Transverse colon (tissue), 4 donors: ENCODE measurements at regions not wholly inside any gene's neighbourhood (a gene's known extent, or its start where the extent isn't known, plus 50 kb on each side); places are given as distances from the start of the nearest gene placed in this dataset.
"Not testable (repeated sequence)": the region's sequence is repeated elsewhere in the genome, so short reads cannot be mapped to it uniquely, and the experiment has no call there.

Source experiments
- DNase-seq: peaks from one replicate; pipeline ENCODE4 v3.0.0-alpha.2; 2019
- H3K27ac ChIP-seq, 4 donors: fragments of 200-600 bp; sonication (generic); 2 replicates each; pipeline ENCODE4 v1.5.1; 2016 to 2018; ENCODE audit warnings: inconsistent platforms in 4 of 4
- H3K27me3 ChIP-seq: fragments of 200-600 bp; sonication (generic); 2 replicates; pipeline ENCODE4 v1.5.1; 2017; ENCODE audit warnings: inconsistent platforms
- H3K36me3 ChIP-seq, 4 donors: fragments of 200-600 bp; sonication (generic); 2 replicates each; pipeline ENCODE4 v1.5.1; 2017 to 2019; ENCODE audit warnings: inconsistent platforms in 4 of 4
- H3K4me1 ChIP-seq, 4 donors: fragments of 200-600 bp; sonication (generic); 2 replicates each; pipeline ENCODE4 v1.5.1; 2017 to 2020; ENCODE audit warnings: inconsistent platforms in 4 of 4
- H3K4me3 ChIP-seq, 4 donors: fragments of 200-600 bp; sonication (generic); 1 replicate in 1 of 4; 2 replicates in 3 of 4; pipeline versions ENCODE4 v1.5.1 to v1.6.1; 2017 to 2019; ENCODE audit warnings: inconsistent platforms in 4 of 4
- H3K9me3 ChIP-seq, 2 donors: fragments of 200-600 bp; sonication (generic); 2 replicates each; pipeline ENCODE4 v1.5.1; 2017 to 2019; ENCODE audit warnings: inconsistent platforms in 2 of 2
- CTCF ChIP-seq, 5 experiments: fragments of 200-600 bp in 3 of 5; fragments of 450-650 bp in 2 of 5; sonication (generic) in 3 of 5; IDR thresholded peaks; 1 replicate in 2 of 5; 2 replicates in 3 of 5; pipeline ENCODE4 v1.5.1; 2016 to 2017; ENCODE audit warnings: antibody characterized with exemption in 5 of 5, inconsistent platforms in 3 of 5, mild to moderate bottlenecking in 2 of 5, moderate library complexity in 1 of 5
- EP300 ChIP-seq: sonication (generic); formaldehyde crosslinking; IDR thresholded peaks from one replicate; pipeline ENCODE4 v1.6.1; 2017; ENCODE audit warnings: antibody characterized with exemption, low read depth
- POLR2A ChIP-seq: fragments of 450-650 bp; IDR thresholded peaks from one replicate; pipeline ENCODE4 v1.6.1; 2016; ENCODE audit warnings: antibody characterized with exemption, mild to moderate bottlenecking, moderate library complexity
- POLR2AphosphoS5 ChIP-seq, 3 donors: sonication (generic); formaldehyde crosslinking; IDR thresholded peaks; one replicate each; pipeline ENCODE4 v1.6.1; 2016; ENCODE audit warnings: antibody characterized with exemption in 3 of 3
- WGBS, 2 donors: methylation state at CpG; one replicate each; pipeline ENCODE4 v1.1.5; 2018; ENCODE audit warnings: low coverage in 1 of 2; 5-methylcytosine and 5-hydroxymethylcytosine counted together
- in situ Hi-C, 4 donors: fragments of 200-750 bp; cut with MboI; loops; one replicate each; pipeline versions ENCODE4 v1.15.0 to v1.15.1; 2017; ENCODE audit warnings: low sequenced_read_pairs in 3 of 4, low pct_ligation_motif_present in 1 of 4, low pct_unique_long_range_greater_than_20kb in 1 of 4
- intact Hi-C: fragments of 100-400 bp; cut with DNase I; formaldehyde crosslinking; loops from one replicate; pipeline ENCODE4 v1.15.1; 2023; ENCODE audit warnings: low total_unique reads

- H3K27ac ChIP-seq, H3K9me3 ChIP-seq, H3K4me3 ChIP-seq, H3K36me3 ChIP-seq, H3K27me3 ChIP-seq, DNase-seq, H3K4me1 ChIP-seq, intact Hi-C loops, in situ Hi-C loops: not testable (repeated sequence)
- WGBS, 2 donors: 56% methylated on average over 3 of the region's 3 CpGs; no CpG with 5 or more reads in 1 of the 2 donors
Observed at GRCh38 chr4:49213250-49213649, 227.2 kb downstream of the CWH43 start.

GRCh38 chr4:49213750-49214149, 227.7 kb downstream of the CWH43 start:
- H3K9me3 ChIP-seq, H3K4me3 ChIP-seq, H3K27ac ChIP-seq, H3K36me3 ChIP-seq, H3K4me1 ChIP-seq, in situ Hi-C loops, DNase-seq, intact Hi-C loops, H3K27me3 ChIP-seq: not testable (repeated sequence)
- 93 to 100% methylated on average over 1 to 5 of the region's 5 CpGs for WGBS, 2 donors

DNA sequence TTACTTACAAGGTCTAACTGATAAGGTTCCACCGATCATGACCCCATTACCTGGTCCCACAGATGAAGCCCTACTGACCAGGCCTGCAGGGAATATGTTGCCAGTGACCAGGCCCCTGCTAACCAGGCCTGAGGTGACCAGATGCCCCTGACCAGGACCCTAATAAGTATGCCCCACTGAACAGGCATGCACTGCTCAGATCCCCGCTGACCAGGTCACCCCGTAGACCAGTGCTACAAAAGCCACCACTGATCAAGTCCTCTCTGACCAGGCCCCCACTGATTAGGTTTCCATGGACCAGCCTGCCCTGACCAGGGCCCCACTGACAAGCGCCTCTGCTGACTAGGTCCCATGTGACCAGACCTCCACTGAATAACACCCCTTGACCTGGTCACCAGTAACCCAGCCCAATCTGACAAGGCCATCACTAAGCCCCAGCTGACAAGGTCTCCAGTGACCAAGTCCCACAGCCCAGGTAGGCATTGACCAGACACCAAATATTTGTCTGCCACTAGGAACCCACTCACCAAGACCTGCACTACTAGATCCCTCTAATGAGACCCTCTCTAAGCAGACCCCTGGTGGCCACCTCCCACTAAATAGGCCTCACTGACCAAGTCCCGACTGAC, 228.5 kb downstream of the CWH43 start:
- H3K4me3 ChIP-seq, DNase-seq, H3K27me3 ChIP-seq, H3K27ac ChIP-seq, H3K9me3 ChIP-seq, intact Hi-C loops, H3K4me1 ChIP-seq, H3K36me3 ChIP-seq, in situ Hi-C loops: not testable (repeated sequence)
- WGBS, 2 donors: 68% methylated on average over 5 of the region's 5 CpGs; no CpG with 5 or more reads in 1 of the 2 donors

- in situ Hi-C loops, H3K27me3 ChIP-seq, H3K27ac ChIP-seq, H3K4me3 ChIP-seq, DNase-seq, H3K4me1 ChIP-seq, H3K9me3 ChIP-seq, intact Hi-C loops, H3K36me3 ChIP-seq: not testable (repeated sequence)
- 63% methylated on average over 2 of the region's 2 CpGs; no CpG with 5 or more reads in 1 of the 2 donors for WGBS, 2 donors
Observed at GRCh38 chr4:49215082-49215479, 229.0 kb downstream of the CWH43 start.

DNA sequence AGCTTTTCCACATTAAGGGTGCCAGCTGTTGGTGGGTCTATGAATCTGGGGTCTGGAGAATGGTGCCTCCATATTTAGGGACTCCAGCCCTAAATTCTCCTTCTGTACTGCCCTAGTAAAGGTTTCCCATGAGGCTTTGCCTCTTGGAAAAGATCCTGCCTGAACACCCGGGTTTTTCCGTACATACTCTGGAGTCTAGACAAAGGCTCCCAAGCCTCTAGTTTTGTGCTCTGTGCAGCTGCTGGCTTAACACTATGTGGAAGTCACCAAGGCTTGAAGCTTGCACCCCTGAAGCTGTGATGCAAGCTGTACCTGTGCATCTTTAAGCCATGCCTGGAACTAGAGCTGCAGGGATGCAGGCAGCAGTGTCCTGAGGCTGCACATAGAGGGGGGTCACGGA, 230.5 kb downstream of the CWH43 start:
- in situ Hi-C loops, H3K27me3 ChIP-seq, H3K27ac ChIP-seq, DNase-seq, H3K4me3 ChIP-seq, H3K36me3 ChIP-seq, intact Hi-C loops, H3K9me3 ChIP-seq, H3K4me1 ChIP-seq: not testable (repeated sequence)
- 70 to 100% methylated on average over 1 to 3 of the region's 3 CpGs for WGBS, 2 donors

GRCh38 chr4:49217492-49217891, 231.4 kb downstream of the CWH43 start:
- no peak for TF ChIP-seq EP300
- no peak for TF ChIP-seq CTCF (IDR thresholded peaks at IDR 0.05)
- TF ChIP-seq POLR2A: no peak
- no peak for TF ChIP-seq POLR2AphosphoS5 (IDR thresholded peaks at IDR 0.05)
- no peaks in the 10 kb centered on the region for H3K36me3 ChIP-seq
- no peak for DNase-seq
- no peaks in the 10 kb centered on the region for H3K9me3 ChIP-seq
- in situ Hi-C loops (no loop called here), intact Hi-C loops (no loop called here)
- H3K27ac ChIP-seq: no peak overlapping the region
- no peaks in the 10 kb centered on the region for H3K27me3 ChIP-seq
- no peaks in the 10 kb centered on the region for H3K4me1 ChIP-seq
- no peak overlapping the region for H3K4me3 ChIP-seq

DNA sequence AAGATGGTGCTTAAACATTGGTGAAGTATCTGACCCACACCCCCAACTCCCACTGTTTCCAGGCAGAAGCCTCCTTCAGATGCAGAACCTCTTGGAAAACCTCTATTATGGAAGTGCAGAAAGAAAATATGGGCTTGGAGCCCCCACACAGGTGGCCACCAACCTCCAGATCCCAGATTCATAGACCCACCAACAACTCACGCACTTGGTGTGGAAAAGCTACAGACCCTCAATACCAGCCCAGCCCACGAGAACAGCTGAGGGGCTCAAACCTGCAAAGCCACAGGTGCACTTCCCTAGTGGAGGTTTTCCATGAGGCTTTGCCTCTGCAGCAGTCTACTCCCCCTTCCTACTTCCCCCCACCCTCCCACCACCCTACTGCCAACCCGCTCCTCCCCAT, 232.0 kb downstream of the CWH43 start:
- H3K36me3 ChIP-seq, H3K4me1 ChIP-seq, H3K27ac ChIP-seq, DNase-seq, H3K27me3 ChIP-seq, in situ Hi-C loops, H3K9me3 ChIP-seq, H3K4me3 ChIP-seq, intact Hi-C loops: not testable (repeated sequence)
- WGBS, 2 donors: 77 to 100% methylated on average over 1 to 3 of the region's 3 CpGs

- H3K4me3 ChIP-seq, H3K36me3 ChIP-seq, H3K4me1 ChIP-seq, H3K9me3 ChIP-seq, H3K27me3 ChIP-seq, in situ Hi-C loops, intact Hi-C loops, H3K27ac ChIP-seq, DNase-seq: not testable (repeated sequence)
Observed at GRCh38 chr4:49218931-49219330, 232.9 kb downstream of the CWH43 start.

- H3K27me3 ChIP-seq, H3K36me3 ChIP-seq, DNase-seq, intact Hi-C loops, in situ Hi-C loops, H3K9me3 ChIP-seq, H3K27ac ChIP-seq, H3K4me3 ChIP-seq, H3K4me1 ChIP-seq: not testable (repeated sequence)
- WGBS, 2 donors: 33 to 43% methylated on average over 3 to 4 of the region's 4 CpGs
Observed at GRCh38 chr4:49219489-49220225, 233.6 kb downstream of the CWH43 start.
